Spleen (tissue), 11 donors: ENCODE measurements at regions not wholly inside any gene's neighbourhood (a gene's known extent, or its start where the extent isn't known, plus 50 kb on each side); places are given as distances from the start of the nearest gene placed in this dataset.

Experiments
- DNase-seq: peaks from one replicate; pipeline ENCODE4 v3.0.0-alpha.2; 2020
- H3K27ac ChIP-seq, 8 donors: fragments of 200-600 bp; sonication (generic) in 7 of 8; 1 replicate in 4 of 8; 2 replicates in 4 of 8; pipeline versions ENCODE4 v1.5.0 to v1.8.0; 2016 to 2021; ENCODE audit warnings: inconsistent platforms in 4 of 8, mild to moderate bottlenecking in 4 of 8, moderate library complexity in 1 of 8
- H3K27me3 ChIP-seq, 7 donors: fragments of 200-600 bp; sonication (generic) in 6 of 7; replicated peaks in 1 of 7; 1 replicate in 4 of 7; 2 replicates in 3 of 7; pipeline versions ENCODE4 v1.5.0 to v1.8.0; 2016 to 2021; ENCODE audit warnings: inconsistent platforms in 3 of 7, mild to moderate bottlenecking in 1 of 7
- H3K36me3 ChIP-seq, 6 donors: fragments of 200-600 bp; sonication (generic) in 5 of 6; 1 replicate in 4 of 6; 2 replicates in 2 of 6; pipeline versions ENCODE4 v1.5.0 to v1.8.0; 2016 to 2021; ENCODE audit warnings: inconsistent platforms in 2 of 6
- H3K4me1 ChIP-seq, 6 donors: fragments of 200-600 bp; sonication (generic) in 5 of 6; 1 replicate in 3 of 6; 2 replicates in 3 of 6; pipeline versions ENCODE4 v1.5.0 to v1.8.0; 2016 to 2021; ENCODE audit warnings: inconsistent platforms in 3 of 6
- H3K4me3 ChIP-seq, 8 donors: fragments of 200-600 bp; sonication (generic) in 7 of 8; 1 replicate in 4 of 8; 2 replicates in 4 of 8; pipeline versions ENCODE4 v1.5.0 to v1.8.0; 2016 to 2021; ENCODE audit warnings: inconsistent platforms in 4 of 8, mild to moderate bottlenecking in 4 of 8, moderate library complexity in 2 of 8
- H3K9me3 ChIP-seq, 8 donors: fragments of 200-600 bp; sonication (generic) in 7 of 8; 1 replicate in 4 of 8; 2 replicates in 4 of 8; pipeline versions ENCODE4 v1.5.0 to v1.8.0; 2016 to 2021; ENCODE audit warnings: inconsistent platforms in 4 of 8
- CTCF ChIP-seq, 11 experiments: fragments of 200-600 bp in 7 of 11; fragments of 450-650 bp in 4 of 11; sonication (generic) in 4 of 11; IDR thresholded peaks in 8 of 11; conservative IDR thresholded peaks in 3 of 11; 1 replicate in 7 of 11; 2 replicates in 4 of 11; pipeline versions ENCODE4 v1.4.0 to v1.8.0; 2016 to 2021; ENCODE audit warnings: antibody characterized with exemption in 11 of 11, inconsistent platforms in 4 of 11, mild to moderate bottlenecking in 1 of 11
- POLR2A ChIP-seq, 3 donors: fragments of 450-650 bp; IDR thresholded peaks; one replicate each; pipeline ENCODE4 v1.5.1; 2017; ENCODE audit warnings: antibody characterized with exemption in 3 of 3, mild to moderate bottlenecking in 1 of 3
- POLR2AphosphoS5 ChIP-seq, 3 donors: sonication (generic); formaldehyde crosslinking; IDR thresholded peaks; one replicate each; pipeline ENCODE4 v1.5.1; 2017; ENCODE audit warnings: antibody characterized with exemption in 3 of 3
- WGBS, 5 donors: extraction: QIAGEN DNeasy Blood & Tissue Kit in 3 of 5; methylation state at CpG; one replicate each; pipeline versions ENCODE4 v1.1.5 to v1.1.7; 2013 to 2018; 5-methylcytosine and 5-hydroxymethylcytosine counted together
- intact Hi-C: fragments of 100-400 bp; cut with DNase I; formaldehyde crosslinking; loops from one replicate; pipeline ENCODE4 v1.15.0; 2023; ENCODE audit warnings: low total_unique reads
- donor health status: healthy with polysubstance abuse.
- donor health status: DM: no; HTN: no; CAD: no; lungs with moderate emphysema.
- donor health status: DM: no; HTN: no; CAD: no.
- donor health status: Bipolar disorder and iron deficiency.
- donor health status: healthy.
- donor health status: DM: no; HTN: no; CAD: no.
- donor health status: DM: yes; HTN: yes; CAD: no.

GRCh38 chr1:65509912-65510680, 89.6 kb downstream of the LEPR start:
- no peak for DNase-seq
- TF ChIP-seq CTCF (IDR thresholded peaks at IDR 0.05 in 8 of 11, conservative IDR thresholded peaks at IDR 0.05 in 3 of 11) = no peak
- TF ChIP-seq POLR2AphosphoS5 (IDR thresholded peaks at IDR 0.05) = no peak
- no peak for TF ChIP-seq POLR2A (IDR thresholded peaks at IDR 0.05)
- H3K4me3 ChIP-seq = no peak overlapping the region
- WGBS, 5 donors = 82 to 91% (median 90%) methylated on average over 5 of the region's 5 CpGs
- H3K4me1 ChIP-seq = no peaks in the 10 kb centered on the region
- no peaks in the 10 kb centered on the region for H3K27me3 ChIP-seq
- H3K9me3 ChIP-seq = no peaks in the 10 kb centered on the region
- intact Hi-C loops = no loop called here
- H3K36me3 ChIP-seq = no peaks in the 10 kb centered on the region
- H3K27ac ChIP-seq = no peak overlapping the region

GRCh38 chr1:65510961-65511360, 90.5 kb downstream of the LEPR start:
- H3K36me3 ChIP-seq = no peaks in the 10 kb centered on the region
- 75 to 91% (median 77%) methylated on average over 1 of the region's 1 CpG for WGBS, 5 donors
- intact Hi-C loops = no loop called here

GRCh38 chr1:65512383-65512782, 91.9 kb downstream of the LEPR start:
- no peaks in the 10 kb centered on the region for H3K4me1 ChIP-seq
- intact Hi-C loops = no loop called here
- TF ChIP-seq POLR2A (IDR thresholded peaks at IDR 0.05) (no peak), POLR2AphosphoS5 (IDR thresholded peaks at IDR 0.05) (no peak), CTCF (IDR thresholded peaks at IDR 0.05 in 8 of 11, conservative IDR thresholded peaks at IDR 0.05 in 3 of 11) (no peak)
- no peaks in the 10 kb centered on the region for H3K36me3 ChIP-seq
- H3K27ac ChIP-seq = no peak overlapping the region
- no peaks in the 10 kb centered on the region for H3K27me3 ChIP-seq
- 70 to 76% (median 74%) methylated on average over 4 of the region's 4 CpGs for WGBS, 5 donors
- no peaks in the 10 kb centered on the region for H3K9me3 ChIP-seq
- no peak for DNase-seq
- no peak overlapping the region for H3K4me3 ChIP-seq

More at GRCh38 chr1:65510961-65511360, 90.5 kb downstream of the LEPR start:
- no peaks in the 10 kb centered on the region for H3K4me1 ChIP-seq
- no peak for DNase-seq
- no peaks in the 10 kb centered on the region for H3K9me3 ChIP-seq
- no peaks in the 10 kb centered on the region for H3K27me3 ChIP-seq
- TF ChIP-seq CTCF (IDR thresholded peaks at IDR 0.05 in 8 of 11, conservative IDR thresholded peaks at IDR 0.05 in 3 of 11) = no peak
- no peak for TF ChIP-seq POLR2AphosphoS5 (IDR thresholded peaks at IDR 0.05)
- TF ChIP-seq POLR2A (IDR thresholded peaks at IDR 0.05) = no peak
- no peak overlapping the region for H3K27ac ChIP-seq
- no peak overlapping the region for H3K4me3 ChIP-seq

GRCh38 chr1:65512967-65513780, 92.7 kb downstream of the LEPR start:
- Histone ChIP-seq H3K27me3 (no peaks in the 10 kb centered on the region), H3K9me3 (no peaks in the 10 kb centered on the region), H3K36me3 (no peaks in the 10 kb centered on the region), H3K4me1 (no peaks in the 10 kb centered on the region), H3K4me3 (no peak overlapping the region), H3K27ac (no peak overlapping the region)
- intact Hi-C loops = no loop called here
- DNase-seq = no peak
- no peak for TF ChIP-seq CTCF (IDR thresholded peaks at IDR 0.05 in 8 of 11, conservative IDR thresholded peaks at IDR 0.05 in 3 of 11)
- TF ChIP-seq POLR2A (IDR thresholded peaks at IDR 0.05) = no peak
- no peak for TF ChIP-seq POLR2AphosphoS5 (IDR thresholded peaks at IDR 0.05)
- WGBS, 5 donors = 66 to 91% (median 81%) methylated on average over 1 of the region's 1 CpG
